ENCODE measurements at regions not wholly inside any gene's neighbourhood (a gene's known extent, or its start where the extent isn't known, plus 50 kb on each side); places are given as distances from the start of the nearest gene placed in this dataset.

GRCh38 chr2:49224426-49225010, 70.2 kb upstream of the FSHR start:
- DNase-seq (ENCODE audit: extremely low spot score, insufficient read length, low read depth) (no peak), FAIRE-seq (no peak)

- FAIRE-seq (no peak), DNase-seq (ENCODE audit: extremely low spot score, insufficient read length, low read depth) (no peak)
These were observed 68.7 kb upstream of the FSHR start for GRCh38 chr2:49222975-49223528.

GRCh38 chr2:49219741-49220140, 65.4 kb upstream of the FSHR start:
- no peak for DNase-seq (ENCODE audit: extremely low spot score, insufficient read length, low read depth)
- FAIRE-seq, result no peak

GRCh38 chr2:49210191-49210590, 55.9 kb upstream of the FSHR start:
- no peak for FAIRE-seq
- no peak for DNase-seq (ENCODE audit: extremely low spot score, insufficient read length, low read depth)

- DNase-seq (ENCODE audit: extremely low spot score, insufficient read length, low read depth) (no peak), FAIRE-seq (no peak)
These were observed 52.9 kb upstream of the FSHR start for GRCh38 chr2:49207204-49207603.

Measured in GM18507 (cell line).